ENCODE measurements at regions not wholly inside any gene's neighbourhood (a gene's known extent, or its start where the extent isn't known, plus 50 kb on each side); places are given as distances from the start of the nearest gene placed in this dataset.

DNA sequence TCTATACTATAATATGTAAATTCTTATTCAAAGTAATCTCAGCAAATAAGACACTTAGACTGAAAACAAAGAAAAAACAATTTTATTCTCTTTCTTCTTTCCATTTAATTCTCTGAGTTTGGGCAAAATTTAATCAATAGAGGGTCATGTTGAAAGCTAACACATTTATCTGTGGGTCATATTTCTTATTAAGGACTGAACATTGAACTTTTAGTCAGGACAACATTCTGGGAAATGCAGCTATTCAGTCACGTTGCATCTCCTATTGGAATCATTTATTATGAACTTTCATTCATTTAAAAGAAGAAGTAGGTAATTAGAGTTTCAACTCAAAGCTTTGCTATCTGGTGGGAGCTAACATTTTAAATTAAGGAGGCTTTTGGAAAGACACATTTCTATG, 372.5 kb downstream of the MAN2A1 start:
- Histone ChIP-seq H3K36me3 (ENCODE audit: insufficient read depth, low read length) (no peaks in the 10 kb centered on the region), H3K79me2 (ENCODE audit: low read length) (no peaks in the 10 kb centered on the region), H3K4me1 (ENCODE audit: low read length) (no peaks in the 10 kb centered on the region), H3K27me3 (ENCODE audit: low read length) (no peaks in the 10 kb centered on the region), H3K9me2 (replicated peaks; ENCODE audit: insufficient read depth, low read length) (no peaks in the 10 kb centered on the region), H3K4me2 (ENCODE audit: low read depth, low read length, poor library complexity, severe bottlenecking) (no peak overlapping the region), H3K27ac (ENCODE audit: low read length) (no peak overlapping the region), H3K9me3 (ENCODE audit: low read length) (no peaks in the 10 kb centered on the region), H4K20me1 (ENCODE audit: insufficient read depth, low read depth, low read length) (no peaks in the 10 kb centered on the region), H3K9ac (ENCODE audit: low read length) (no peak overlapping the region), H3K4me3 (ENCODE audit: low read length) (no peak overlapping the region), H2AFZ (ENCODE audit: low read length) (no peak overlapping the region)
- DNase-seq, result no peak

DNA sequence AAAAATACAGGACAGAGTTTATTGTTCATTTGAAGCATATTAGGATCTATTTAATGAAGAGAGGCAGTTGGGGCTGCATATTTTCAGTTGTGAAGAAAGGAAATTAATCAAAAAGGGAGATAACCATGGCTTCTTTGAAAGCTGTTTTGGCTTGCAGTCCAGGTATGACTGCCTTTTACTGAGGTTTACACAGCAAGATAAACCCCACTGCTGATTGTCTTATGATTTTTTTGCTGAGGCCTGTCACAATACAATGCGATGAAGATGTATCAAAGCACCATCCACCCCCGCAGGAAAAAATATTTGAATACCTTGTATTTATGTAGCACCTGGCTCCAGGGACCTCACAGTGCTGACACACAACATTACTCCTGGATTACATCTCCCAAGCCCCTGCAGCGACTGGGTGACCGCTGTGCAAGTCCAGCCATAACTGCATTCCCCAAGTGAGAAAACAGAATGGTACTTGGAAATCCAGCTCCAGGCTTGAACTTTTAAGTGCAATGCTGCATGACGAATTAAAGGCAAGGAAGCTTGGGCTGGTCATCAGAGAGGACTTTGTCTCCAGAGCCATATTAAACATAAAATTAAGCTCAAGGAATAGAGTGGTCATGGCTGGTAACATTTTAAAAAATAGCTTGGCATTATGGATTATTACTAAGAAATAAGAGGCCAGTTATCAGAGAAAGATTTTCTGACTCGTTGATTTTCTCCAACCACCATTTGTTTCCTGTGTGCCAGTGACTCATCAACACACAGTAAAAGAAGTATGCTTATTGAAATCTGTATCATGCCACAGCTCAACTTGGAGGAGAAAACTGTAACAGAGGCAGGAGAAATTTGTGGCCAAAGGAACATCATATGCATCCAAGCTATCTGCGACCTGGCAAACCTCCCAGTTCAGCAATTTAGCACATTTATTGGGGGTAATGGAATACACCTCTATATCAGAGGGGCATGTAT, 374.2 kb downstream of the MAN2A1 start:
- no peak overlapping the region for H3K27ac ChIP-seq (ENCODE audit: low read length)
- H3K79me2 ChIP-seq (ENCODE audit: low read length), result no peaks in the 10 kb centered on the region
- H3K4me3 ChIP-seq (ENCODE audit: low read length), result no peak overlapping the region
- no peak overlapping the region for H2AFZ ChIP-seq (ENCODE audit: low read length)
- no peaks in the 10 kb centered on the region for H3K9me3 ChIP-seq (ENCODE audit: low read length)
- no peaks in the 10 kb centered on the region for H4K20me1 ChIP-seq (ENCODE audit: insufficient read depth, low read depth, low read length)
- no peaks in the 10 kb centered on the region for H3K36me3 ChIP-seq (ENCODE audit: insufficient read depth, low read length)
- H3K4me2 ChIP-seq (ENCODE audit: low read depth, low read length, poor library complexity, severe bottlenecking), result no peak overlapping the region
- H3K9ac ChIP-seq (ENCODE audit: low read length), result no peak overlapping the region
- H3K27me3 ChIP-seq (ENCODE audit: low read length), result no peaks in the 10 kb centered on the region
- DNase-seq, result no peak
- H3K9me2 ChIP-seq (replicated peaks; ENCODE audit: insufficient read depth, low read length), result no peaks in the 10 kb centered on the region
- no peaks in the 10 kb centered on the region for H3K4me1 ChIP-seq (ENCODE audit: low read length)

DNA sequence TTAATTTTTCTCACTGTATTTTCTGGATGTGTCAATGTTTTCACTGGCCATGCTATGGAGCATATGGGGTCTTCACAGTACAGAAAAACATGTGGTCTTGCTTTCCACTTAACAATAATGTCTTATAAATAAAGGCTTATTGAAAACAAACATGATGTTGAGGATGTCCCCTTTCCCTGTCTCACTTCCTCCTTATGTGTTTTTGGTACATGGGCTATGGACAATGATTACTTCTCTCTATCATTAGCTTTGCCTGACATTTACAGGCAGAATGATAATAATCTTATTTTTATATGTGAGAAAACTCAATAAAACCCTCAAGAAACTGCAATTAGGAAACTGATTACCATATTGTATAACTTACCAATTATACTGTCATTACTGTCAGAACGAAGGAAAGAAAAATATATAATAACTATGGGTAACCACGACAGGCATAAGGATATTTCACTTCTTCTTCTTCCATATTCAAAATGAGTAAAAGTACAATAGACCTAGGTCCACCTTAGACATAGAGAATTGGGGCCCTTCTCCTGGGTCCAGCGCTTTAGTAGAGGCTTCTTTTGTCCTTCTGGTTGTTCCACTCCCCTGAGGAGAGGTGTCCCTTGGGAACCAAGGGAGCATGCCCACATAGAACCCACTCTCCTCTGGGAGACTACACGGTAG, 375.0 kb downstream of the MAN2A1 start:
- Histone ChIP-seq H3K36me3 (ENCODE audit: insufficient read depth, low read length) (no peaks in the 10 kb centered on the region), H3K9me2 (replicated peaks; ENCODE audit: insufficient read depth, low read length) (no peaks in the 10 kb centered on the region), H3K79me2 (ENCODE audit: low read length) (no peaks in the 10 kb centered on the region), H3K4me3 (ENCODE audit: low read length) (no peak overlapping the region), H3K27ac (ENCODE audit: low read length) (no peak overlapping the region), H3K9me3 (ENCODE audit: low read length) (no peaks in the 10 kb centered on the region), H4K20me1 (ENCODE audit: insufficient read depth, low read depth, low read length) (no peaks in the 10 kb centered on the region), H2AFZ (ENCODE audit: low read length) (no peak overlapping the region), H3K9ac (ENCODE audit: low read length) (no peak overlapping the region), H3K4me2 (ENCODE audit: low read depth, low read length, poor library complexity, severe bottlenecking) (no peak overlapping the region), H3K27me3 (ENCODE audit: low read length) (no peaks in the 10 kb centered on the region), H3K4me1 (ENCODE audit: low read length) (no peaks in the 10 kb centered on the region)
- no peak for DNase-seq

DNA sequence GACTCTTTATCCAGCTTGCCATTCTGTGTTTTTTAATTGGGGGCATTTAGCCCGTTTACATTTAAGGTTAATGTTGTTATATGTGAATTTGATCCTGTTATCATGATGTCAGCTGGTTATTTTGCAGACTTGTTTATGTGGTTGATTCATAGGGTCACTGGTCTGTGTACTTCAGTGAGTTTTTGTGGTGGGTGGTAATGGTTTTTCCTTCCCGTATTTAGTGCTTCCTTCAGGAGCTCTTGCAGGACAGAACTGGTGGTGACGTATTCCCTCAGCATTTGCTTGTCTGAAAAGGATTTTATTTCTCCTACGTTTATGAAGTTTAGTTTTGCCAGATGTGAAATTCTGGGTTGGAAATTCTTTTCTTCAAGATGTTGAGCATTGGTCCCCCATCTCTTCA, 381.1 kb downstream of the MAN2A1 start:
- Histone ChIP-seq H4K20me1 (ENCODE audit: insufficient read depth, low read depth, low read length) (no peaks in the 10 kb centered on the region), H3K9me3 (ENCODE audit: low read length) (no peaks in the 10 kb centered on the region), H3K36me3 (ENCODE audit: insufficient read depth, low read length) (no peaks in the 10 kb centered on the region), H3K9ac (ENCODE audit: low read length) (no peak overlapping the region), H3K4me3 (ENCODE audit: low read length) (no peak overlapping the region), H3K79me2 (ENCODE audit: low read length) (no peaks in the 10 kb centered on the region), H3K27ac (ENCODE audit: low read length) (no peak overlapping the region), H3K4me2 (ENCODE audit: low read depth, low read length, poor library complexity, severe bottlenecking) (no peak overlapping the region), H3K27me3 (ENCODE audit: low read length) (no peaks in the 10 kb centered on the region), H3K9me2 (replicated peaks; ENCODE audit: insufficient read depth, low read length) (no peaks in the 10 kb centered on the region), H3K4me1 (ENCODE audit: low read length) (no peaks in the 10 kb centered on the region), H2AFZ (ENCODE audit: low read length) (no peak overlapping the region)
- DNase-seq, result no peak

DNA sequence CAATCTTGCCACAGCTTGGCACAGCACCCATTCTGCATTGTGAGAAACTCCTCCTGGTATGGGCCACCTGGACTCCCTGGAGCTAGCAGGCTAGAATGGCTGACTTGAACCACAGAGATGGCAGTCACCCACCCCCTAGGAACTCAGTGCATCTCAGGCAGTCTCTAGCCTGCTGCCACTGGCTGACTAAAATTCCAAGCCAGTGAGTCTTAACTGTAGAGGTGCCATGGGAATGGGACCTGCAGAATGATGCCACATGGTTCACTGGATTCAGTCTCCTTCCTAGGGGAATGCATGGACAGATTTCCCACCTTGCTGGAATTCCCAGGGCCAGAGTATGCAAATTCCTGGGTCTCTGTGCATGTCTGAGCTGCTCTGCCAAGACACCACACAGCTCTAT, 382.9 kb downstream of the MAN2A1 start:
- H2AFZ ChIP-seq (ENCODE audit: low read length), result no peak overlapping the region
- H3K9ac ChIP-seq (ENCODE audit: low read length), result no peak overlapping the region
- no peaks in the 10 kb centered on the region for H3K9me3 ChIP-seq (ENCODE audit: low read length)
- no peaks in the 10 kb centered on the region for H3K9me2 ChIP-seq (replicated peaks; ENCODE audit: insufficient read depth, low read length)
- H3K4me2 ChIP-seq (ENCODE audit: low read depth, low read length, poor library complexity, severe bottlenecking), result no peak overlapping the region
- H3K4me1 ChIP-seq (ENCODE audit: low read length), result no peaks in the 10 kb centered on the region
- no peaks in the 10 kb centered on the region for H3K36me3 ChIP-seq (ENCODE audit: insufficient read depth, low read length)
- no peak overlapping the region for H3K4me3 ChIP-seq (ENCODE audit: low read length)
- H4K20me1 ChIP-seq (ENCODE audit: insufficient read depth, low read depth, low read length), result no peaks in the 10 kb centered on the region
- DNase-seq, result peak; percentile 10
- no peaks in the 10 kb centered on the region for H3K79me2 ChIP-seq (ENCODE audit: low read length)
- H3K27me3 ChIP-seq (ENCODE audit: low read length), result no peaks in the 10 kb centered on the region
- no peak overlapping the region for H3K27ac ChIP-seq (ENCODE audit: low read length)

DNA sequence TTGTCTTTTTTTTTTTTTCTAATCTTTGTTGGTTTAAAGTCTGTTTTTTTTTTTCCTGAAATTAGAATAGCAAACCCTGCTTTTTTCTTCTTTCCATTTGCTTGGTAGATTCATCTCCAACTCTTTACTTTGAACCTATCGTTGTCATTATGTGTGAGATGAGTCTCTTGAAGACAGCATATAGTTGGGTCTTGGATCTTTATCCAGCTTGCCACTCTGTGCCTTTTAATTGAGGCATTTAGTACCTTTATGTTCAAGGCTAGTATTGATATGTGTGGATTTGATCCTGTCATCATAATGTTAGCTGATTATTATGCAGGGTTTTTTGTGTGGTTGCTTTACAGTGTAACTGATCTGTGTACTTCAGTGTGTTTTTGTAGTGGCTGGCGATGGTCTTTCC, 383.8 kb downstream of the MAN2A1 start:
- Histone ChIP-seq H3K79me2 (ENCODE audit: low read length) (no peaks in the 10 kb centered on the region), H4K20me1 (ENCODE audit: insufficient read depth, low read depth, low read length) (no peaks in the 10 kb centered on the region)

DNA sequence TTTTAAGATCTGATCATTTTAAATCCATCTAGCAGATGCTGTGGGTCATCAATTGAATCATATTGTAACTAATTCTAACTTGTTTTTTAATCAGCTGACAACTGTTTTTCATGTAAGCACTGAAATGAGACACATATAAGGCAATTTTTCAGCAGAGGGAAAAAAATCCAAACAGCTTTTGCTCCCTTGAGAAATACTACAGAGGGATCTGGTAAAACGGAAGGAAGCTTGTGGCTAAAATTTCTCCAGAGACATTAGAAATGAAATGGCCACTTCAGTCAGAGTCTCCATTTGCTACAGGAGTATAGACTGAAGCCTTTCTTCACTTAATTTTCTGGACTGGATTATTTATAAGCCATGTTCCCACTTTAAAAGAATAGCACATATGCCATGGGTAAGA, 385.9 kb downstream of the MAN2A1 start:
- Histone ChIP-seq H2AFZ (ENCODE audit: low read length) (no peak overlapping the region), H3K36me3 (ENCODE audit: insufficient read depth, low read length) (no peaks in the 10 kb centered on the region)

More for the DNA sequence above, 383.8 kb downstream of the MAN2A1 start:
- Histone ChIP-seq H3K4me2 (ENCODE audit: low read depth, low read length, poor library complexity, severe bottlenecking) (no peak overlapping the region), H3K27me3 (ENCODE audit: low read length) (no peaks in the 10 kb centered on the region; the same call in 1 of the 2 replicates), H3K4me3 (ENCODE audit: low read length) (no peak overlapping the region), H2AFZ (ENCODE audit: low read length) (no peak overlapping the region), H3K9me2 (replicated peaks; ENCODE audit: insufficient read depth, low read length) (no peaks in the 10 kb centered on the region), H3K4me1 (ENCODE audit: low read length) (no peaks in the 10 kb centered on the region), H3K27ac (ENCODE audit: low read length) (no peak overlapping the region), H3K9me3 (ENCODE audit: low read length) (no peaks in the 10 kb centered on the region), H3K36me3 (ENCODE audit: insufficient read depth, low read length) (no peaks in the 10 kb centered on the region), H3K9ac (ENCODE audit: low read length) (no peak overlapping the region)
- DNase-seq, result peak; percentile 4

DNA sequence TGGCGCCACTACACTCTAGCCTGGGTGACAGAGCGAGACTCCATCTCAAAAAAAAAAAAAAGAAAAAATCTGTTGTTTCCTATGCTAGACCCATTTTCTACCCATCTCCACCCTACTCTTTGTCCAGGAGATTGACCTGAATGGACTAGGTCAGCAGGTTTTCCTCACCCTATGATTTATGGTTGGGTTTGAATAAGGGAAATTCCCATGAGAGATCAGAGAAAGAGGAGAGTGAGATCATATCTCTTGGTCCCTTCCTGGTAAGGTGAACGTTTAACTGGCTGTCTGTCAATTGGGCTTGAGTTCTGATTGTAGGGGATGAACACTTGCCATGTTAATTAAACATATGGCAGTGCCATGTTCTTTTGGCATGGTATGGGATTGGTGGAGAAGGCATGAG, 387.4 kb downstream of the MAN2A1 start:
- no peaks in the 10 kb centered on the region for H3K4me1 ChIP-seq (ENCODE audit: low read length)
- H3K27ac ChIP-seq (ENCODE audit: low read length), result no peak overlapping the region
- H3K9me3 ChIP-seq (ENCODE audit: low read length), result no peaks in the 10 kb centered on the region
- H3K9me2 ChIP-seq (replicated peaks; ENCODE audit: insufficient read depth, low read length), result no peaks in the 10 kb centered on the region
- H3K4me2 ChIP-seq (ENCODE audit: low read depth, low read length, poor library complexity, severe bottlenecking), result no peak overlapping the region
- no peaks in the 10 kb centered on the region for H3K79me2 ChIP-seq (ENCODE audit: low read length)
- no peak overlapping the region for H2AFZ ChIP-seq (ENCODE audit: low read length)
- H3K9ac ChIP-seq (ENCODE audit: low read length), result no peak overlapping the region
- H3K36me3 ChIP-seq (ENCODE audit: insufficient read depth, low read length), result no peaks in the 10 kb centered on the region
- no peaks in the 10 kb centered on the region; the same call in 1 of the 2 replicates for H3K27me3 ChIP-seq (ENCODE audit: low read length)
- DNase-seq, result no peak
- no peak overlapping the region for H3K4me3 ChIP-seq (ENCODE audit: low read length)
- H4K20me1 ChIP-seq (ENCODE audit: insufficient read depth, low read depth, low read length), result no peaks in the 10 kb centered on the region

More for the DNA sequence above, 385.9 kb downstream of the MAN2A1 start:
- Histone ChIP-seq H4K20me1 (ENCODE audit: insufficient read depth, low read depth, low read length) (no peaks in the 10 kb centered on the region), H3K9ac (ENCODE audit: low read length) (no peak overlapping the region), H3K27ac (ENCODE audit: low read length) (no peak overlapping the region), H3K4me2 (ENCODE audit: low read depth, low read length, poor library complexity, severe bottlenecking) (no peak overlapping the region), H3K79me2 (ENCODE audit: low read length) (no peaks in the 10 kb centered on the region), H3K9me3 (ENCODE audit: low read length) (no peaks in the 10 kb centered on the region), H3K9me2 (replicated peaks; ENCODE audit: insufficient read depth, low read length) (no peaks in the 10 kb centered on the region), H3K4me3 (ENCODE audit: low read length) (no peak overlapping the region), H3K27me3 (ENCODE audit: low read length) (no peaks in the 10 kb centered on the region; the same call in 1 of the 2 replicates), H3K4me1 (ENCODE audit: low read length) (no peaks in the 10 kb centered on the region)
- DNase-seq, result peak; percentile 9

Data from Karpas-422 (cell line).